ENCODE measurements at regions not wholly inside any gene's neighbourhood (a gene's known extent, or its start where the extent isn't known, plus 50 kb on each side); places are given as distances from the start of the nearest gene placed in this dataset.

- Histone ChIP-seq H3K9me3 (ENCODE audit: insufficient read depth in 2 of 2, low read depth in 1 of 2, low read length in 1 of 2) (no peaks in the 10 kb centered on the region; a peak in 1 of 4 replicates), H3K18ac (ENCODE audit: extremely low read depth, low read length) (no peak overlapping the region), H2BK15ac (ENCODE audit: low read length) (no peak overlapping the region), H3K56ac (replicated peaks; ENCODE audit: insufficient read length, low read depth, low read length) (no peak overlapping the region), H4K91ac (replicated peaks; ENCODE audit: insufficient read length, low read length) (no peak overlapping the region), H2AFZ (ENCODE audit: low read length) (0 out of 2 replicates have a peak overlapping the region, but pooled peaks have one; percentile 62), H2BK20ac (ENCODE audit: low read length) (no peak overlapping the region), H2BK12ac (ENCODE audit: low read depth, low read length) (no peak overlapping the region), H3K36me3 (ENCODE audit: control insufficient read depth in 2 of 4, insufficient read depth in 4 of 4, low read length in 3 of 4) (no peaks in the 10 kb centered on the region), H3K79me2 (ENCODE audit: control insufficient read depth in 1 of 2, insufficient read depth in 2 of 2, low read length in 2 of 2) (no peaks in the 10 kb centered on the region), H4K20me1 (replicated peaks in 1 of 2; ENCODE audit: control insufficient read depth in 1 of 2, insufficient read depth in 2 of 2, low read length in 2 of 2) (no peaks in the 10 kb centered on the region), H3K23me2 (ENCODE audit: low read depth, low read length) (no peaks in the 10 kb centered on the region), H3K4ac (replicated peaks; ENCODE audit: insufficient read length, low read depth, low read length) (no peak overlapping the region), H3K4me1 (replicated peaks in 1 of 4; ENCODE audit: control insufficient read depth in 3 of 4, insufficient read depth in 4 of 4, low read length in 3 of 4) (no peaks in the 10 kb centered on the region), H3K27me3 (replicated peaks in 1 of 4; ENCODE audit: control insufficient read depth in 3 of 4, extremely low read depth in 1 of 4, insufficient read depth in 3 of 4, low read length in 3 of 4) (no peaks in the 10 kb centered on the region), H2BK5ac (ENCODE audit: low read depth, low read length) (no peak overlapping the region), H2AK5ac (ENCODE audit: low read depth, low read length) (no peak overlapping the region), H3K14ac (ENCODE audit: insufficient read length) (no peak overlapping the region), H3K79me1 (ENCODE audit: low read depth, low read length) (no peaks in the 10 kb centered on the region), H3K4me3 (ENCODE audit: extremely low read depth in 1 of 4, insufficient read depth in 2 of 4, low read depth in 3 of 4, low read length in 4 of 4) (no peak overlapping the region), H2BK120ac (replicated peaks; ENCODE audit: low read depth, low read length) (no peak overlapping the region), H4K5ac (ENCODE audit: insufficient read length, low read depth, low read length) (no peak overlapping the region), H3K4me2 (ENCODE audit: insufficient read depth in 1 of 2, low read depth in 2 of 2, low read length in 2 of 2) (no peak overlapping the region), H3K23ac (ENCODE audit: insufficient read length) (no peak overlapping the region), H3K27ac (ENCODE audit: low read depth, low read length) (no peak overlapping the region), H4K8ac (ENCODE audit: extremely low read depth, insufficient read depth, low read length) (no peak overlapping the region), H3K9ac (replicated peaks in 1 of 4; ENCODE audit: extremely low read depth in 1 of 4, low read depth in 3 of 4, low read length in 3 of 4) (no peak overlapping the region)
- DNase-seq (ENCODE audit: low read depth in 1 of 2, low spot score in 2 of 2) (no peak), FAIRE-seq (no peak)
- 83% methylated on average over 10 of the region's 10 CpGs; no CpG with 5 or more reads in 1 of the 2 experiments for WGBS, 2 experiments (ENCODE audit: extremely low coverage in 1 of 2, insufficient coverage in 1 of 2, insufficient read length in 1 of 2, insufficient replicate concordance in 2 of 2, low coverage in 1 of 2, low lambda C conversion rate in 2 of 2, missing lambda C conversion rate in 1 of 2)
- POLR2A ChIA-PET (ENCODE audit: partially characterized antibody) = no interaction called here
- TF ChIP-seq SIX5 (IDR thresholded peaks at IDR 0.05; ENCODE audit: low read depth, low read length) = no peak
- no peak for TF ChIP-seq BCL11A (IDR thresholded peaks at IDR 0.05; ENCODE audit: low read depth in 2 of 2, low read length in 2 of 2)
- TF ChIP-seq BRCA1 (IDR thresholded peaks at IDR 0.05; ENCODE audit: low read depth, low read length) = no peak
- TF ChIP-seq RNF2 (IDR thresholded peaks at IDR 0.05; ENCODE audit: borderline replicate concordance, low read depth, low read length, missing control alignments, poor library complexity, severe bottlenecking) = no peak
- no peak for TF ChIP-seq ATF3 (IDR thresholded peaks at IDR 0.05; ENCODE audit: insufficient read depth, low read depth, low read length)
- no peak for TF ChIP-seq SRF (IDR thresholded peaks at IDR 0.05; ENCODE audit: low read depth, low read length)
- no peak for TF ChIP-seq EGR1 (IDR thresholded peaks at IDR 0.05; ENCODE audit: borderline replicate concordance, low read depth, low read length)
- no peak for TF ChIP-seq SP2 (IDR thresholded peaks at IDR 0.05; ENCODE audit: low read length)
- CTCF ChIA-PET (ENCODE audit: partially characterized antibody) = interaction anchor here (0.7 to 0.9 kb wide), 2 partner anchors 13 to 50 kb away, joined by 3 read pairs; no protein-coding TSS in a partner anchor
Observed at GRCh38 chr13:53920916-53921315, 892.3 kb downstream of the OLFM4 start.
